ENCODE measurements at regions not wholly inside any gene's neighbourhood (a gene's known extent, or its start where the extent isn't known, plus 50 kb on each side); places are given as distances from the start of the nearest gene placed in this dataset.
A peak's percentile ranks its signal among the peaks of the same experiment; 100 is the strongest.
"Not testable (repeated sequence)": the region's sequence is repeated elsewhere in the genome, so short reads cannot be mapped to it uniquely, and the experiment has no call there.

DNA sequence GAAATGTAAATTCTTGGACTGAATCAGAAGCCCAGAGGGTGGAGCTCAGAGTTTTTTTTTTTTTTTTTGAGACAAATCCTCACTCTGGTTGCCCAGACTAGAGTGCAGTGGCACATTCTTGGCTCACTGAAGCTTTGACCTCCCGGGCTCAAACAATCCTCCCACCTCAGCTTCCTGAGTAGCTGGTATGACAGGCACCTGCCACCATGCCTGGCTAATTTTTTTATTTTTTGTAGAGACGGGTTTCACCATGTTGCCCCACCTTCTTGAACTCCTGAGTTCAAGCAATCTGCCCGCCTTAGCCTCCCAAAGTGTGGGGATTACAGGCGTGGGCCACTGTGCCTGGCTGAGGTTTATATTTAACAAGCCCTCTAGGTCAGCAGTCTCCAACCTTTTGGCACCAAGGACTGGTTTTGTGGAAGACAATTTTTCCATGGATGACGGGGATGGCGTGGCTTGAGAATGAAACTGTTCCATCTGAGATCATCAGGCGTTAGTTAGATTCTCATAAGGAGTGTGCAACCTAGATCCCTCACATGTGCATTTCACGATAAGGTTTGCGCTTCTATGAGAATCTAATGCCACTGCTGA lies 76.7 kb downstream of the FHIP1A start:
- no peak for DNase-seq (ENCODE audit: low read depth)
- TF ChIP-seq, protein P1, sequence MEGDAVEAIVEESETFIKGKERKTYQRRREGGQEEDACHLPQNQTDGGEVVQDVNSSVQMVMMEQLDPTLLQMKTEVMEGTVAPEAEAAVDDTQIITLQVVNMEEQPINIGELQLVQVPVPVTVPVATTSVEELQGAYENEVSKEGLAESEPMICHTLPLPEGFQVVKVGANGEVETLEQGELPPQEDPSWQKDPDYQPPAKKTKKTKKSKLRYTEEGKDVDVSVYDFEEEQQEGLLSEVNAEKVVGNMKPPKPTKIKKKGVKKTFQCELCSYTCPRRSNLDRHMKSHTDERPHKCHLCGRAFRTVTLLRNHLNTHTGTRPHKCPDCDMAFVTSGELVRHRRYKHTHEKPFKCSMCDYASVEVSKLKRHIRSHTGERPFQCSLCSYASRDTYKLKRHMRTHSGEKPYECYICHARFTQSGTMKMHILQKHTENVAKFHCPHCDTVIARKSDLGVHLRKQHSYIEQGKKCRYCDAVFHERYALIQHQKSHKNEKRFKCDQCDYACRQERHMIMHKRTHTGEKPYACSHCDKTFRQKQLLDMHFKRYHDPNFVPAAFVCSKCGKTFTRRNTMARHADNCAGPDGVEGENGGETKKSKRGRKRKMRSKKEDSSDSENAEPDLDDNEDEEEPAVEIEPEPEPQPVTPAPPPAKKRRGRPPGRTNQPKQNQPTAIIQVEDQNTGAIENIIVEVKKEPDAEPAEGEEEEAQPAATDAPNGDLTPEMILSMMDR (conservative IDR thresholded peaks at IDR 0.05; ENCODE audit: control insufficient read depth, insufficient read depth, low read depth, low read length): no peak
- no peak overlapping the region for H3K4me3 ChIP-seq (ENCODE audit: control insufficient read depth, low read depth, low read length)

DNA sequence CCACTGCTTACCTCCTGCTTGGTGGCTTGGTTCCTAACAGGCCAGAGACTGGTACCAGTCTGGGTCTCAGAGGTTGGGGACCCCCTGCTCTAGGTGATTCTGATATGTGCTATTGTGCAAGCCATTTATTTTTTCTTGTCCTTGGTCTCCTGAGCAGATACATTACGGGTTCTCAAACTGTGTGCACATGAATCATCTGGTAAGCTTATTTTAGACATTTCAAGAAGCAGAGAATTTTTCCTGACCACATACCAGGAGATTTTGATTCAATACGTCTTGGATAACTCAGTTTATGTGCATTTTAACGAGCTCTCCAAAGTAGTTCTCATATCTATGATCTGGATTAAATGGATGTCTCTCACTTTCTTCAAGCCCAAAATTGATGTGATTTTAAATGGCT lies 77.2 kb downstream of the FHIP1A start:
- DNase-seq (ENCODE audit: low read depth): peak; percentile 8
- no peak overlapping the region for H3K4me3 ChIP-seq (ENCODE audit: control insufficient read depth, low read depth, low read length)
- TF ChIP-seq, protein P1 (conservative IDR thresholded peaks at IDR 0.05; ENCODE audit: control insufficient read depth, insufficient read depth, low read depth, low read length): no peak

DNA sequence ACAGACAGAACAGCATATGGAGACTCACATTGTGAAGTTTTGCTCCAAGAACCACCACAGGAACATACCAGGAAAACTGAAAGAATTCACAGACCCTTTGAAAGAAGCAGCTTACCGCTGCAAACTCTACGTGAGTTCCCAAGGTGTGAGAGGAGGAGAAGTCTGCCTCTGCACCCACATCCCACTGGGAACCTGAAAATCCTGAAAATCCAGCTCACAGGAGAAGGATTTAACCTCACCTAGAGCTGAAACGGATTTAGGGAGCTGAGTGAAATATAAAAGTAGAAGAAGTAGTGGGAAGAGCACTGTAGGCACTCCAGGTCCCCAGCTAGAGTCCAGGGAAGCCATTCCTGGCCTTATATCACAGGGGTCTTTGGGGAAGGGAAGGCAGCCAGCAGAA lies 80.0 kb downstream of the FHIP1A start:
- no peak for DNase-seq (ENCODE audit: low read depth)
- no peak overlapping the region for H3K4me3 ChIP-seq (ENCODE audit: control insufficient read depth, low read depth, low read length)
- TF ChIP-seq, protein P1 (conservative IDR thresholded peaks at IDR 0.05; ENCODE audit: control insufficient read depth, insufficient read depth, low read depth, low read length): no peak

DNA sequence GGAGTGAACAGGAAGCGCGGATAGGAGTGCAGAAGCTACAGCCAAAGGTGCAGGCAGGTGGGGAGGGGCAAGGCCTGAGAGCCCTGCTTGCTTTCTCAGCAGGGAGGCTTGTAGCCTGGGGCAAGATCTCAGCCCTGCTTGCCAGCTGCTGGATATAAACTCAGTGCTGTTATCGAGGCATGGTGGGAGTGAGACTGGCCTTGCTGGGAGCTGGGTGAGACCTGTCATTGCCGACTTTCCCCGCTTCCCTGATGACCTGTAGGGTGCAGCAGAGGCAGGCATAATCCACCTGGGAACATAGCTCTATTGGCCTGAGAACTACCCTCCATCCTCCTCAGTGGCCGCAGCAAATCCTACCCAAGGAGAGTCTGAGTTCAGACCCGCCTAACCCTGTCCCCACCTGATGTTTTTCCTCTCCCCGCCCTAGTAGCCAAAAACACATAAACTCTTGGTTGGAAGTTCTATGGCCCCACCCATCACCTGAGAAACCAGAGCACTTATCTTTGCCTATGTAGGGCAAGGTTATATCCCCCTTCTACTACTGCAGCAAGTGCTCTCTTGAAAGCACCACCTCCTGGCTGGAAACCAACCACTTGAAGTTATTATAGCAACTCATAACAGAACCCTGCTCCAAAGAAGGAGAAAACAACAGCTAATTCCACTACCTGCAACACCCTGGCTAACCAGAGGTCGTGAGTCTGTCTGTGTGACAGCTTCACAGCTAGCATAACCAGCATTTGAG lies 80.7 kb downstream of the FHIP1A start:
- no peak overlapping the region for H3K4me3 ChIP-seq (ENCODE audit: control insufficient read depth, low read depth, low read length)
- TF ChIP-seq, protein P1 (conservative IDR thresholded peaks at IDR 0.05; ENCODE audit: control insufficient read depth, insufficient read depth, low read depth, low read length): no peak

DNA sequence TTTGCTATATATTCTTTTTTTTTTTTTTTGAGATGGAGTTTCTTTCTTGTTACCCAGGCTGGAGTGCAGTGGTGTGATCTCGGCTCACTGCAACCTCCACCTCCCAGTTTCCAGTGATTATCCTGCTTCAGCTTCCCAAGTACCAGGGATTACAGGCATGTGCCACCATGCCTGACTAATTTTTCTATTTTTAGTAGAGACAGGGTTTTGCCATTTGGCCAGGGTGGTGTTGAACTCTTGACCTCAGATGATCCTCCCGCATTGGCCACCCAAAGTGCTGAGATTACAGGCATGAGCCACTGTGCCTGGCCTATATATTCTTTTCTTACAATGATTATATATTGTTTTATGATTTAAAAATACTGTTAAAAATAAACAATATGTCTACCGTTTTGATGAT lies 86.6 kb downstream of the FHIP1A start:
- DNase-seq (ENCODE audit: low read depth); H3K4me3 ChIP-seq (ENCODE audit: control insufficient read depth, low read depth, low read length): not testable (repeated sequence)

More for the DNA sequence above, 80.7 kb downstream of the FHIP1A start:
- DNase-seq (ENCODE audit: low read depth): no peak

DNA sequence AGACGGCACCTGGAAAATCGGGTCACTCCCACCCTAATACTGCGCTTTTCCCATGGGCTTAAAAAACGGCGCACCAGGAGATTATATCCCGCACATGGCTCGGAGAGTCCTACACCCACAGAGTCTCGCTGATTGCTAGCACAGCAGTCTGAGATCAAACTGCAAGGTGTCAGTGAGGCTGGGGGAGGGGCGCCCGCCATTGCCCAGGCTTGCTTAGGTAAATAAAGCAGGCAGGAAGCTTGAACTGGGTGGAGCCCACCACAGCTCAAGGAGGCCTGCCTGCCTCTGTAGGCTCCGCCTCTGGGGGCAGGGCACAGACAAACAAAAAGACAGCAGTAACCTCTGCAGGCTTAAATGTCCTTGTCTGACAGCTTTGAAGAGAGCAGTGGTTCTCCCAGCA lies 102.6 kb downstream of the FHIP1A start:
- DNase-seq (ENCODE audit: low read depth); H3K4me3 ChIP-seq (ENCODE audit: control insufficient read depth, low read depth, low read length): not testable (repeated sequence)

DNA sequence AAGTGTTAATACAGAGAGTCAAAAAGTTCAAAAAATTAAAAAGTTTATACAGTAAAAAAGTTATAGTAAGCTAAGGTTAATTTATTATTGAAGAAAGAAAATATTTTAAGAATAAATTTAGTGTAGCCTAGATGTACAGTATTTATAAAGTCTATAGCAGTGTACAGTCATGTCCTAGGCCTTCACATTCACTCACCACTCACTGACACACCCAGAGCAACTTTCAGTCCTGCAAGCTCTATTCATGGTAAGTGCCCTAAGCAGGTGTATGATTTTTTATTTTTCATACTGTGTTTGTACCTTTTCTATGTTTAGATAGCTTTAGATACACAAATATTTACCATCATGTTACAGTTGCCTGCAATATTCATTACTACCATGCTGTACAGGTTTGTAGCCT lies 108.9 kb downstream of the FHIP1A start:
- no peak for DNase-seq (ENCODE audit: low read depth)
- no peak overlapping the region for H3K4me3 ChIP-seq (ENCODE audit: control insufficient read depth, low read depth, low read length)
- TF ChIP-seq, protein P1 (conservative IDR thresholded peaks at IDR 0.05; ENCODE audit: control insufficient read depth, insufficient read depth, low read depth, low read length): no peak

DNA sequence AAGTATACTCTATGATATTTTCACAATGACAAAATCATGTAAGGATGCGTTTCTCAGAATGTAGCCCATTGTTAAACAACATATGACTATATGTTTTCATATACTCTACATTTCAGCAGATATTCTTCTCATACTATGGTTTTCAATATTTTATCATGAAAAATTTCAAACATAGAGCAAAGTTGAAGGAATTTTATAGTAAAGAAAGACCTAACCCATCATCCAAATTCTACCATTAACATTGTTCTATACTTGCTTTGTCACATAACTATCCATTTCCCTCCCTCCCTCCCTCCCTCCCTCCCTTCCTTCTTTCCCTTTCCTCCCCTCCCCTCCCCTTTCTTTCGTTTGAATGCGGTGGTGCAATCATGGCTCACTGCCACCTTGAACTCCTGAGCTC lies 109.4 kb downstream of the FHIP1A start:
- TF ChIP-seq, protein P1 (conservative IDR thresholded peaks at IDR 0.05; ENCODE audit: control insufficient read depth, insufficient read depth, low read depth, low read length): no peak
- DNase-seq (ENCODE audit: low read depth): no peak
- H3K4me3 ChIP-seq (ENCODE audit: control insufficient read depth, low read depth, low read length): no peak overlapping the region
